ENCODE measurements at regions not wholly inside any gene's neighbourhood (a gene's known extent, or its start where the extent isn't known, plus 50 kb on each side); places are given as distances from the start of the nearest gene placed in this dataset.

GRCh38 chr18:65145312-65145711, 605.5 kb upstream of the CDH7 start:
- no peak overlapping the region for H3K9ac ChIP-seq (ENCODE audit: low read depth in 2 of 2, low read length in 2 of 2)
- H3K36me3 ChIP-seq, result no peaks in the 10 kb centered on the region
- TF ChIP-seq, protein P1, sequence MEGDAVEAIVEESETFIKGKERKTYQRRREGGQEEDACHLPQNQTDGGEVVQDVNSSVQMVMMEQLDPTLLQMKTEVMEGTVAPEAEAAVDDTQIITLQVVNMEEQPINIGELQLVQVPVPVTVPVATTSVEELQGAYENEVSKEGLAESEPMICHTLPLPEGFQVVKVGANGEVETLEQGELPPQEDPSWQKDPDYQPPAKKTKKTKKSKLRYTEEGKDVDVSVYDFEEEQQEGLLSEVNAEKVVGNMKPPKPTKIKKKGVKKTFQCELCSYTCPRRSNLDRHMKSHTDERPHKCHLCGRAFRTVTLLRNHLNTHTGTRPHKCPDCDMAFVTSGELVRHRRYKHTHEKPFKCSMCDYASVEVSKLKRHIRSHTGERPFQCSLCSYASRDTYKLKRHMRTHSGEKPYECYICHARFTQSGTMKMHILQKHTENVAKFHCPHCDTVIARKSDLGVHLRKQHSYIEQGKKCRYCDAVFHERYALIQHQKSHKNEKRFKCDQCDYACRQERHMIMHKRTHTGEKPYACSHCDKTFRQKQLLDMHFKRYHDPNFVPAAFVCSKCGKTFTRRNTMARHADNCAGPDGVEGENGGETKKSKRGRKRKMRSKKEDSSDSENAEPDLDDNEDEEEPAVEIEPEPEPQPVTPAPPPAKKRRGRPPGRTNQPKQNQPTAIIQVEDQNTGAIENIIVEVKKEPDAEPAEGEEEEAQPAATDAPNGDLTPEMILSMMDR (IDR thresholded peaks at IDR 0.05), result no peak
- no peaks in the 10 kb centered on the region for H3K9me3 ChIP-seq
- intact Hi-C loops (cut with DNase I), result no loop called here
- no peak for DNase-seq
- H3K27me3 ChIP-seq, result no peaks in the 10 kb centered on the region
- H3K4me3 ChIP-seq, result no peak overlapping the region
- H3K4me1 ChIP-seq, result no peaks in the 10 kb centered on the region
- no peak overlapping the region for H3K27ac ChIP-seq

DNA sequence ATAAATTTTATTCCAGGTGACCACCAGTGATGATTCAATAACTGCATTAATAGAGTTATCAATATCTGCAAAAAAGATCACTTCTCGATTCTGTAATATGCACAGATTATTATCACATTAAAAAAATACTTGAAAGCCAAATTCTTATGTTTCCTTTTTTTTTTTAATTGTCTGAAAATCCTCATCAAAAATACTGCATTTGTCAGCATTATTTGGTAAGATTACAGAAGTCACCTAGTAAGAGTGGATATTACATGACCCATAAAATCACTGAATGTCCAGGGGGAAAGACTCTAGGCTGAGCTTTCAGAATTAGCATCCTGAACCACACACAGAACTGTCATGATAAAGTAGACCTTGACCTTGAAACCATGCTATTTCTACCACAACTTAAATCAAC, 617.2 kb upstream of the CDH7 start:
- Histone ChIP-seq H3K27ac (no peak overlapping the region), H3K4me1 (no peaks in the 10 kb centered on the region), H3K36me3 (no peaks in the 10 kb centered on the region), H3K27me3 (no peaks in the 10 kb centered on the region), H3K9me3 (no peaks in the 10 kb centered on the region), H3K9ac (ENCODE audit: low read depth in 2 of 2, low read length in 2 of 2) (no peak overlapping the region), H3K4me3 (no peak overlapping the region)
- intact Hi-C loops (cut with DNase I), result no loop called here
- no peak for DNase-seq
- TF ChIP-seq, protein P1 (IDR thresholded peaks at IDR 0.05), result no peak

- no peak overlapping the region for H3K27ac ChIP-seq
- no peaks in the 10 kb centered on the region for H3K36me3 ChIP-seq
- H3K27me3 ChIP-seq, result no peaks in the 10 kb centered on the region
- intact Hi-C loops (cut with DNase I), result no loop called here
- no peaks in the 10 kb centered on the region for H3K9me3 ChIP-seq
- H3K4me3 ChIP-seq, result no peak overlapping the region
- DNase-seq, result no peak
- no peaks in the 10 kb centered on the region for H3K4me1 ChIP-seq
- TF ChIP-seq, protein P1 (IDR thresholded peaks at IDR 0.05), result no peak
- no peak overlapping the region for H3K9ac ChIP-seq (ENCODE audit: low read depth in 2 of 2, low read length in 2 of 2)
These were observed 626.2 kb upstream of the CDH7 start for GRCh38 chr18:65124633-65125032.

DNA sequence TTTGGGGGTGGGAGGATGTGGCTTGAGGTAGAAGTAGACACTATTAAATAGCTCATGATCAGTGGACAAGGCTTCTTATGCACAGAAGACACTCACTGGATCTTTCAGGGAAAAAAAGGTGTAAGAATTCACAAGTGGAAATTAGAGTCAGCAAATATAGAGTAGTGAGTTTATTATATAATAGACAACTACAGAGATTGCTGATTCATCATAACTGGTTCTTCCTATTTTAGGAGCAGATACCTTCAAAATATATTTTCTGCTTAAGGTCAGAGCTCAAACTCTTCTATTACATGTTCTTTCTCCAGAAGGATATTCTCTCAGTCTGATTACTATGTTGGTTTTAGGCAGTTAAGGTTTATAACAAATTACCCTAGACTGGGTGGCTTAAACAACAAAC, 646.9 kb upstream of the CDH7 start:
- TF ChIP-seq, protein P1 (IDR thresholded peaks at IDR 0.05), result no peak
- no peak overlapping the region for H3K4me3 ChIP-seq
- H3K27ac ChIP-seq, result no peak overlapping the region
- intact Hi-C loops (cut with DNase I), result no loop called here
- H3K36me3 ChIP-seq, result no peaks in the 10 kb centered on the region
- no peaks in the 10 kb centered on the region for H3K27me3 ChIP-seq
- no peaks in the 10 kb centered on the region for H3K9me3 ChIP-seq
- DNase-seq, result no peak
- no peaks in the 10 kb centered on the region for H3K4me1 ChIP-seq
- H3K9ac ChIP-seq (ENCODE audit: low read depth in 2 of 2, low read length in 2 of 2), result no peak overlapping the region

DNA sequence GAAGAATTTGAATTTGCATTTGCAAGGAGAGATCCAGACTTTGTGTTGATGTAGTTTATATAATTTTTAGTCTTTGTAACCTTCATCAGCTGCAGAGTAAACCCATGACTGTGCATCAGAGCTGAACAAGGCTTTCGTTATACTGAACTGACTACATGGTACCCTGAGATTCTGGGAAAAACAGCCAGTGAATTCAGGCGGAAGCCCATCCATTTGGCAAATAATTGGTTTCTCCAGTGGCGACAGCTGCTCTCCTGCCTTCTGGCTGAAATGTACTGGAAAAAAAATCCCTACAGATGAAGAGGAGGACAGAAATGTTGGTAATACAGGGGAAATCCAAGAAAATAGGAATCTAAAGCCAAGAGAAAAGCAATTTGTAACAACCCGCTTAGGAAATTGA, 657.5 kb upstream of the CDH7 start:
- H3K27me3 ChIP-seq, result no peaks in the 10 kb centered on the region
- TF ChIP-seq, protein P1 (IDR thresholded peaks at IDR 0.05), result no peak
- H3K4me1 ChIP-seq, result no peaks in the 10 kb centered on the region
- intact Hi-C loops (cut with DNase I), result no loop called here
- no peak overlapping the region for H3K27ac ChIP-seq
- H3K4me3 ChIP-seq, result no peak overlapping the region
- H3K9ac ChIP-seq (ENCODE audit: low read depth in 2 of 2, low read length in 2 of 2), result no peak overlapping the region
- H3K36me3 ChIP-seq, result no peaks in the 10 kb centered on the region
- DNase-seq, result no peak
- H3K9me3 ChIP-seq, result no peaks in the 10 kb centered on the region

Data from colonic mucosa (tissue), 4 donors.